ENCODE measurements at regions not wholly inside any gene's neighbourhood (a gene's known extent, or its start where the extent isn't known, plus 50 kb on each side); places are given as distances from the start of the nearest gene placed in this dataset.
"Not testable (repeated sequence)": the region's sequence is repeated elsewhere in the genome, so short reads cannot be mapped to it uniquely, and the experiment has no call there.

DNA sequence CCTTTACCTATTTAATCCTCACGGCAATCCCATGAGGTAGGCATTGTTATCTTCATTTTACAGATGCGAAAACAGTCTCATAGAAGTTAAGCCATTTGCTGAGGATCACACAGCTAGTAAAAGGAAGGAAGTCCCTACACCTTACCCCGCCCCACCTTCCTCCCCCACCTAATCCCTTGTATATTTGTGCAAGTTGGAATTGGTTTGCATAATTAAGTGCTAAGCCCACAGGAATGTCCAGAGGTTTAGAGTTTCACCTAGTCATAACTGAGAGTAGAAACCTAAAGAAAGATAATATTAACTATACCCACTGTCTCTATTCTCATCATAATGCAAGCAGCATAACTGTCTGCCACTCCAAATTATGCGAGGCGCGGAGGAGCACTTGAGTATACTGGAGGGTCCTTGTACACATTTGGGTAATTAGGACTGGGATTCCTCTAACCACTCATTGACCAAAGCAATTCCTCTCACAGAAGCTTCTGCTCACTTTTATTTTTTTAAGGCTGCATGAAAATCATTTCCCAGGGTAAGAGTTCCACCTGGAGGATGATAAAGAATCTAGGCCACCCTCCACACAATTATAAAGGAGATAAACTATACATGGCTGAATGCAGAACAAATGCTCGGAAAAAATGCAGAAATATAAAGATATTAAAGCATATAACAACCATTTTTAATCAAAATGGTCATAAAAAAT is 199.9 kb downstream of the FAM181B start:
- no peak for DNase-seq

GRCh38 chr11:82529936-82530335 is 203.7 kb downstream of the FAM181B start:
- DNase-seq = no peak

- no peak for DNase-seq
Measured at GRCh38 chr11:82527081-82527584, 206.5 kb downstream of the FAM181B start.

GRCh38 chr11:82523141-82523540 is 210.5 kb downstream of the FAM181B start:
- DNase-seq = no peak

- DNase-seq = no peak
Measured at GRCh38 chr11:82521427-82521826, 212.2 kb downstream of the FAM181B start.

GRCh38 chr11:82507288-82507687 is 226.4 kb downstream of the FAM181B start:
- no peak for DNase-seq

DNA sequence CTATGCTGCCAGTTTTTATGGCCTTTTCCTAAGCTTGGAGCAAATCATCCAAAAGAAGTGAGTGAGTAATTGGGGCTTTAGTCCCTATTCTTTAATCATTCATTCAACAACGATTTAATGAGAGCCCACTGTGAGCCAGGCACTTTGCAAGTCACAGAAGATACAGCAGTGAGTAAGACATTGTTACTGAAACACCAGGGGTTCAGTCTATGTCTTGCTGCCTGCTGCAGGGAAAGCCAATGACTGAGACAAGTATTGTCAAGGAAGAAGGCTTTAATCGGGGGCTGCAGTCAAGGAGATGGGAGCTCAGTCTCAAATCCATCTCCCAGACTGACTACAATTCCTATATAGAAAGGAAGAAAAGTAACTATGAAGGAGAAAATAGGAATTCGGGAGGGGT is 228.3 kb downstream of the FAM181B start:
- no peak for DNase-seq

DNA sequence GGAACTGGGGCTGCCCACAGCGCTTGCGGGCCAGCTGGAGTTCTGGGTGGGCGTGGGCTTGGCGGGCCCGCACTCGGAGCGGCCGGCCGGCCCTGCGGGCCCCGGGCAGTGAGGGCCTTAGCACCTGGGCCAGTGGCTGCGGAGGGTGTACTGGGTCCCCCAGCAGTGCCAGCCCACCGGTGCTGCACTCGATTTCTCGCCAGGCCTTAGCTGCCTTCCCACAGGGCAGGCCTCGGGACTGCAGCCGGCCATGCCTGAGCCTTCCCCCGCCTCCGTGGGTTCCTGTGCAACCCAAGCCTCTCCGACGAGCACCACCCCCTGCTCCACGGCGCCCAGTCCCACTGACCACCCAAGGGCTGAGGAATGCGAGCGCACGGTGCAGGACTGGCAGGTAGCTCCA is 232.5 kb downstream of the FAM181B start:
- not testable (repeated sequence) for DNase-seq

- DNase-seq = no peak
Measured at GRCh38 chr11:82494988-82495432, 238.7 kb downstream of the FAM181B start.

- no peak for DNase-seq
Measured at GRCh38 chr11:82474876-82475275, 258.8 kb downstream of the FAM181B start.

DNA sequence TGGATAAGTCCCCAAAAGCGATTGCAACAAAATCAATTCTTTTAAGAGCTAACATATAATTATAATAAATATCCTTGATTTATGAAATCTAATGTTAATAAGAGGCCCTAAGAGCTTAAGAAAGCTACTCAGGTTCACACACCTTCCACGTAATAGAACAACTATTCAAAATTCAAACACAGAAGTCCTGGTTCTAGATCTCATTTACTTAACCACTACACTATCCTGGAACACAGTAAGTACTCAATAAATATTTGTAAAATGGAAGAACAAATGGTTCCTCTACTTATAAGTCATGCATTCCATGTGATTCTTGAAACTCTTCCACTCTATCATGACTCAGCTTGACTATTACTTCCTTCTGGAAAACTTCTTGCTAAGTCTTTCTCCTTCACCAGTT is 268.2 kb downstream of the FAM181B start:
- no peak for DNase-seq

- DNase-seq = no peak
Measured at GRCh38 chr11:82462608-82463242, 270.9 kb downstream of the FAM181B start.

- no peak for DNase-seq
Measured at GRCh38 chr11:82458761-82459160, 274.9 kb downstream of the FAM181B start.

DNA sequence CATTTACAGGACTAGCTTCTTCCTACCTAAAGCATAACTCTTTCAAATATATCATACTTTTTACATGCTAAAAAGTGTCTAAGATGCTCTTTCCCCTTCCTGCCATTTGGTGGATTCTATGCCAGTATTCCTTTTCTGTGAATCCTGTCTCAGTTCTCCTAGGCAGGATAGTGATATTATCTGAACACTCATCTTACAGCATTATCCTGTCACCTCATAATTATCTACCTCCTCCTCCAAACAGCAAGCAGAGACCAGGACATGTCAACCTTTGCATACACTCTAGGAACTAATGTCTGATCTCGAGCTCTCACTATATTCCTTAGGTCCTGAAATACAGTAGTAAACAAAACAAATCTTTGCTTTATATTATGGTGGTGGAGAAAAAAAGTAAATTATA is 275.5 kb downstream of the FAM181B start:
- DNase-seq = no peak

DNA sequence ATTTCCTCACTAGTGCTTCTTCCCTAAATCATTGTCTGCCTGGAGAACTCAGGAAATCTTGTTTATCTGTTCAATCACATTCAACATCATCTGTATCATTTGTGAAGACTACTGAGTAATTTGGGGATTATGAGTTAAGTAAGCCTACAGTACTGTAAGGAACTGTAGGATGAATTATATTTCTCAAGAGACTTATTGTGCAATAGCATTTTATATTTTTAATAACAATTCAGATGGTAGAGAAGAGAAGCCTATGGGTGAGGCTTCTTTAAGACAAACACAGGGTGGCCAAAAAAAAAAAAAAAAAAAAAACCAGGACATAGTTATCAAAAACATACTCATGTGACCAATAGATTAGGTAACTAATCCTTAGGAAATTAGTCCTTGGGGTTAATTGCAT is 282.7 kb downstream of the FAM181B start:
- no peak for DNase-seq

DNA sequence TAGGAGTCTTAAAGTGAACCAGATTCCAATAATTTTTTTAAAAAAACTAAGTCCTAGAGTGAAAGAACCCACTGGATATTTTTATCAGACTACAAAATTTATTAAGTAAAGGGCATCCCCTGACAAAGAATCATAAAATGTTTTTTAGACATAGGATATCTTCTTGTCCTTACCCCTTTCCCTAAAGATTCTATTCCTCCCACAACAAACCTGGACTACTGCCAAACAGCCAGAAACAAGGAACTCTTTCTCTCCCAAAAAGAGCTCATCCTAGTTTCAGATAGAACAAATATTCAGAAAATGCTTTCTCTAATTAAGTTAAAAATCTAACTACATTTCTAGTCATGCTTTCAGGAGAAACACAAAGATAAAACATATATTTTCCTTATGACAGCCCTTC is 327.1 kb downstream of the FAM181B start:
- DNase-seq = no peak

DNA sequence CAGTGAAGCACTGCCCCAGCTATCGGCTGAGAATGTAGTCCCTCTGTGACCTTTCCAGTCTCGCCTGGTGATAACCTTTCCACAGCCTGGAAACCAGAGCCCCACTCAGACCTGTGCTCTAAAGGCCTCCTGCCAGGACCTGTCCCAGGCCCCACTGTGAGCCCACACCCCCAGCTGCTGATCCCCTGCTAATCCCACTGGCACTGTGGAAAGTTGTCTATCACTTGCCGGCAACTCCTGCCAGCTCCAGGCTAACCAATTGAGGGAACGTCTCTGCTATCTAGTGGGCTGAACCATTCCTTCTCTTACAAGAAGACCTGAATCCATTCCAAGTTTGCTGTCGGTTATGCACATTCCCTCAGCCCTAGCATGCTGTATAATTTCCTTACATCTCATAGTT is 328.2 kb downstream of the FAM181B start:
- DNase-seq = no peak

GRCh38 chr11:82404981-82405380 is 328.7 kb downstream of the FAM181B start:
- no peak for DNase-seq

DNA sequence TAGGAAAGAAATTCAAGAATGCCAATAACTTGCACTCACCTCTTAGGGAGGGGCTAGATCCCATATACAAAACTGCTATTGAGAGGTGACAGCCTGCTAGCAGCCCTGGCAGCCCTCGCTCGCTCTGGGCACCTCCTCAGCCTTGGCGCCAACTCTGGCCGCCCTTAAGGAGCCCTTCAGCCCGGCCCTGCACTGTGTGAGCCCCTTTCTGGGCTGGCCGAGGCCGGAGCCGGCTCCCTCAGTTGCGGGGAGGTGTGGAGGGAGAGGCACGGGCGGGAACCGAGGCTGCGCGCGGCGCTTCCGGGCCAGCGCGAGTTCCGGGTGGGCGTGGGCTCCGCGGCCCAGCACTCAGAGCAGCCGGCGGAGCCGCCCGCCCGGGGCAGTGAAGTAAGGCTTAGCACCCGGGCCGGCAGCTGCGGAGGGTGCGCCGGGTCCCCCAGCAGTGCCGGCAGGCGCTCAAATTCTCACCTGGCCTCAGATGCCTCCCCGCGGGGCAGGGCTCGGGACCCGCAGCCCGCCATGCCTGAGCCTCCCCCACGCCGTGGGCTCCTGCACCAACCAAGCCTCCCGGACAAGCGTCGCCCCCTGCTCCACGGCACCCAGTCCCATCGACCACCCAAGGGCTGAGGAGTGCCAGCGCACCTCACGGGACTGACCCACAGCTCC is 329.9 kb downstream of the FAM181B start:
- DNase-seq = no peak

- no peak for DNase-seq
Measured at GRCh38 chr11:82398300-82398815, 335.3 kb downstream of the FAM181B start.

DNA sequence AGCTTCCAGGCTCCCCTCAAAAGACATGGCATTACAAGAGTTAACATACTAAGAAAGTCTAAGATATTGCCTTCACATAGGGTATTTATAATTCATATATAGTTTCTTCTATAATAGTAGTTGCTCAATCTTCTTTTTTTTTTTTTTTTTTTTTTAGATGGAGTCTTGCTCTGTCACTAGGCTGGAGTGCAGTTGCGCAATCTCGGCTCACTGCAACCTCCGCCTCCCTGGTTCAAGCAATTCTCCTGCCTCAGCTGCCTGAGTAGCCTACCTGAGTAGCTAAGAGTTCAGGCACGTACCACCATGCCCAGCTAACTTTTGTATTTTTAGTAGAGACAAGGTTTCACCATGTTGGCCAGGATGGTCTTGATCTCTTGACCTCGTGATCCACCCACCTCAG is 337.0 kb downstream of the FAM181B start:
- not testable (repeated sequence) for DNase-seq

DNA sequence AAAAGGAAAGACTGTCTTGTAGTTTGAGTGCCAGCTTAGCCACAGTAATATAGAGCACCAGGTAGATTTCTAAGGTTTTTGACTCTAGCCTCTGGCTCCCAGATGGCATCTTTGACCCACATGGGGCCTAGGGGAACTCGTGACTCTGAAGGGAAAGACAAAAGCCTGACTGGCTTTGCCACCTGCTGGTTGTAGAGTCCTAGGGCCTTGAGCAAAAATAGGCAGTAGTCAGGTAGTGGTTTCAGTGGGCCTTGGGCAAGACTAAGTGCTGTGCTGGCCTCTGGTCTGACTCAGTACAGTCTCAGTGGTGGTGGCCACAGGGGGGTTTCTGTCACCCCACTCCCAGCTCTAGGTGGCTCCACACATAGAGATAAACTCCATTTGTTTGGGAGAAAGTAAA is 349.4 kb downstream of the FAM181B start:
- DNase-seq = no peak

DNA sequence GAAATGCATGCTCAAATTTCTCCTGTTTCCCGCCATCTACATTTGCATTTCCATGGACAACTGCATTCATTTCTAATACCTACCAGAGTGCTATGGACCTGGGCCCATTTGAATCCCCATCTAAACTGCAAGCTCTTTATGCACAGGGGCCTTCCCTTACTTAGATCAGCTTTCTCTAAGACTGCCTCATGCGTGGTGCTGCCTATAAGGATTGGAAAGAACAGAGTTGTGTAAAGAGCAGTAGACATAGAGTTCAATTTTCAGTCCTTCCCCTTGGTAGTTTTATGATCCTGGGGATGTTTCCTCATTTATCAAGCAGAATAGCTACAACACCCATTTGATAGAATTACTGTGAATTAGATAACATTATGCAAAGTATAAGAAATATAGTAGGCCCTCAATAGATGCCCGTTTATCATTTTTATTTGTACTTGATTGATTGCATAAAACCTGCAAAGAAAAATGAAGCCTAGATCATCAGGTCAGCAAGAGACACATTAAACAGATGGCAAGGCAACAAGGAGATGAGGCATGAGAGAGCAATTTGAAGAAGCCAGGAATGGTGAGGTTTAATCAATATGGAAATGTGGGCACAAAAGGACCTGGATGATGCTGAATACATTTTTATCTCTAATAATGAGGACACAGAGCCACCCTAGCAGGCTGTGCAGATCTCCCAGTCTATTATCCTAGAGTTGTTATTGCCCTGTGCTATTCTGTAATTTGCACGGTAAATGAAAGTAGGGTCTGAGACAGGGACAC is 359.7 kb downstream of the FAM181B start:
- no peak for DNase-seq

Data from CD4-positive, alpha-beta T cell treated with Interferon alpha-2 for 1 hour (primary cell).